Trophoblast cell (in vitro differentiated cells and primary cell): ENCODE measurements at regions not wholly inside any gene's neighbourhood (a gene's known extent, or its start where the extent isn't known, plus 50 kb on each side); places are given as distances from the start of the nearest gene placed in this dataset.

Experiments
- DNase-seq, 2 donors: peaks; one replicate each; pipeline ENCODE4 v3.0.0-alpha.2; 2016
- H2AFZ ChIP-seq: 2 replicates; pipeline ENCODE4 v1.6.1; 2013; ENCODE audit warnings: low read length, moderate library complexity, mild to moderate bottlenecking; ENCODE audit not compliant: insufficient read depth, poor library complexity
- H2AK5ac ChIP-seq: 2 replicates; pipeline ENCODE4 v1.6.1; 2013; ENCODE audit warnings: mild to moderate bottlenecking, low read length
- H2BK120ac ChIP-seq: 2 replicates; pipeline ENCODE4 v1.6.1; 2013; ENCODE audit warnings: low read length, mild to moderate bottlenecking, moderate library complexity; ENCODE audit not compliant: insufficient read depth, poor library complexity
- H2BK12ac ChIP-seq: 2 replicates; pipeline ENCODE4 v1.6.1; 2013; ENCODE audit warnings: mild to moderate bottlenecking, low read length, moderate library complexity
- H2BK5ac ChIP-seq: 2 replicates; pipeline ENCODE4 v1.6.1; 2013; ENCODE audit warnings: low read length, low read depth, moderate library complexity, mild to moderate bottlenecking; ENCODE audit not compliant: poor library complexity
- H3K14ac ChIP-seq: 2 replicates; pipeline ENCODE4 v1.6.1; 2013; ENCODE audit warnings: mild to moderate bottlenecking, low read length
- H3K18ac ChIP-seq: 2 replicates; pipeline ENCODE4 v1.6.1; 2013; ENCODE audit warnings: mild to moderate bottlenecking, low read length
- H3K23ac ChIP-seq: 2 replicates; pipeline ENCODE4 v1.6.1; 2013; ENCODE audit warnings: low read length
- H3K27ac ChIP-seq: 2 replicates; pipeline ENCODE4 v1.5.1; 2013; ENCODE audit warnings: low read depth, mild to moderate bottlenecking, inconsistent platforms, low read length, moderate library complexity
- H3K27me3 ChIP-seq: 2 replicates; pipeline ENCODE4 v1.6.1; 2013; ENCODE audit warnings: inconsistent platforms, mild to moderate bottlenecking, low read length, moderate library complexity; ENCODE audit not compliant: insufficient read depth
- H3K36me3 ChIP-seq, 2 experiments: 1 replicate in 1 of 2; 2 replicates in 1 of 2; pipeline ENCODE4 v1.6.1; 2013; ENCODE audit warnings: low read length in 2 of 2, mild to moderate bottlenecking in 2 of 2, moderate library complexity in 1 of 2; ENCODE audit not compliant: insufficient read depth in 2 of 2, control insufficient read depth in 1 of 2
- H3K4ac ChIP-seq: 2 replicates; pipeline ENCODE4 v1.6.1; 2013; ENCODE audit warnings: low read depth, mild to moderate bottlenecking, low read length, moderate library complexity
- H3K4me1 ChIP-seq, 2 experiments: 1 replicate in 1 of 2; 2 replicates in 1 of 2; pipeline ENCODE4 v1.6.1; 2013; ENCODE audit warnings: low read length in 2 of 2, mild to moderate bottlenecking in 2 of 2, moderate library complexity in 1 of 2; ENCODE audit not compliant: insufficient read depth in 2 of 2, control insufficient read depth in 1 of 2
- H3K4me2 ChIP-seq: 2 replicates; pipeline ENCODE4 v1.6.1; 2013; ENCODE audit warnings: inconsistent platforms, mild to moderate bottlenecking, low read length, moderate library complexity
- H3K4me3 ChIP-seq: 2 replicates; pipeline ENCODE4 v1.5.1; 2013; ENCODE audit warnings: mild to moderate bottlenecking, low read depth, low read length, inconsistent platforms
- H3K79me1 ChIP-seq: one replicate; pipeline ENCODE4 v1.6.1; 2013; ENCODE audit warnings: low read length
- H3K79me2 ChIP-seq: 2 replicates; pipeline ENCODE4 v1.6.1; 2013; ENCODE audit warnings: low read length, mild to moderate bottlenecking; ENCODE audit not compliant: control insufficient read depth, insufficient read depth, poor library complexity
- H3K9ac ChIP-seq: 2 replicates; pipeline ENCODE4 v1.6.1; 2013; ENCODE audit warnings: mild to moderate bottlenecking, low read length
- H3K9me3 ChIP-seq: 2 replicates; pipeline ENCODE4 v1.6.1; 2013; ENCODE audit warnings: low read depth, mild to moderate bottlenecking, control low read depth, inconsistent platforms, low read length; ENCODE audit not compliant: insufficient read depth
- H4K12ac ChIP-seq: 2 replicates; pipeline ENCODE4 v1.6.1; 2013; ENCODE audit warnings: low read depth, mild to moderate bottlenecking, low read length, moderate library complexity
- H4K8ac ChIP-seq: 2 replicates; pipeline ENCODE4 v1.6.1; 2013; ENCODE audit warnings: low read depth, mild to moderate bottlenecking, low read length, moderate library complexity
- H4K91ac ChIP-seq: one replicate; pipeline ENCODE4 v1.6.1; 2013; ENCODE audit warnings: low read depth, mild to moderate bottlenecking, low read length, moderate library complexity
- WGBS: extraction: QIAGEN DNeasy Blood & Tissue Kit; methylation state at CpG from one replicate; pipeline ENCODE4 v1.1.7; 2013; ENCODE audit warnings: missing lambda C conversion rate; ENCODE audit not compliant: insufficient read length, insufficient coverage; ENCODE audit errors: extremely low coverage; 5-methylcytosine and 5-hydroxymethylcytosine counted together

DNA sequence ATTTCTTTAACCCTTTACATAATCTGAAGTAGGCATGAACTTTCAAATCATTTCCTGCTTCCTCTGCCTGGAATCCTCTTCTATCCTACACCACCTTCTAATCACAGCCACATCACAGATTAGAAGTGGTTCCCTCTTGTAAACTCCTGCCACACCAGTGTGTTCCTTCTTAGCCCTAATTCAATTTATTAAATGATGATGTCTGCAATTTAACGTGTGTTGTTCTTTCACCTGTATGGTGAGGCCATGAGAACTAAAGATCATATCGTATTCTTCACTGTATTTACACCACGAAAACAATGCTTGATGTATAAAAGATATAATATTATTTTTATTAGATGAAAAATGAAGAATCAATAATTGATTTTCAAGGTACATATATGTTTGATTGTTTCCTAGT is 494.3 kb downstream of the EPHA4 start:
- H3K79me2 ChIP-seq = no peaks in the 10 kb centered on the region
- H3K36me3 ChIP-seq = no peaks in the 10 kb centered on the region
- H3K79me1 ChIP-seq = no peaks in the 10 kb centered on the region

DNA sequence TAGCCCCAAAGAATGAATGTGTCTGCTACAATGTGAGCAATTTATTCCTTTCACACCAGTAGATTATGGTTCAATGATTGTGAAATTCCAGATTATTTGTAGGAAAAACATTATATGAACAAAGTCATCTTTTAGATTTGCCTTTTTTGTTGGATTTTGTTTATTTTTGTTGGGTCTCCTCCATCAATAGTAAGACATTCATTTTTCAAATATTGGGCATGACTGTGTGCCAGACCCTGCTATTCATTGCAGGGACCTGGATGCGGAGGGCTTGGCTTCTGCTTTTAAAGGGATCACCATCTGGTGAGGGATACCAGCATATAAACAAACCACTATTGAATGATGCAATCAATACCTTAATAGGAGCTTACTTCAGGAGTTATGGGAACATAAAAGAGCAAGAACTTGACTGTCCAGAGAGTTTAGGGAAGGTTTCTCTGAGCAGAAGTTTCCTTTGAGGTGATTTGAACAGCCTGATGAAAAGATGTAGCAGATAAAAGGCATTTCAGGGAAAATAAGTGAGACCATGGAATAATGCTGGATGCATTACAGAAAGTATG is 486.7 kb downstream of the EPHA4 start:
- Histone ChIP-seq H3K9ac (no peak overlapping the region), H2BK5ac (no peak overlapping the region), H4K91ac (no peak overlapping the region), H2BK120ac (no peak overlapping the region), H2AFZ (no peak overlapping the region), H3K23ac (no peak overlapping the region), H2AK5ac (no peak overlapping the region), H3K27ac (no peak overlapping the region), H3K14ac (no peak overlapping the region), H3K27me3 (no peaks in the 10 kb centered on the region), H4K8ac (no peak overlapping the region), H2BK12ac (no peak overlapping the region), H3K4me3 (no peak overlapping the region), H3K18ac (no peak overlapping the region), H3K79me1 (no peaks in the 10 kb centered on the region), H3K36me3 (no peaks in the 10 kb centered on the region), H4K12ac (no peak overlapping the region), H3K9me3 (no peaks in the 10 kb centered on the region), H3K4ac (no peak overlapping the region), H3K4me2 (no peak overlapping the region), H3K4me1 (no peaks in the 10 kb centered on the region), H3K79me2 (no peaks in the 10 kb centered on the region)
- no CpG with 5 or more reads among the region's 1 CpG for WGBS
- no peak for DNase-seq

More for the DNA sequence above, 494.3 kb downstream of the EPHA4 start:
- H4K8ac ChIP-seq = no peak overlapping the region
- no peak overlapping the region for H3K18ac ChIP-seq
- H2AFZ ChIP-seq = no peak overlapping the region
- no peak overlapping the region for H3K23ac ChIP-seq
- H3K14ac ChIP-seq = no peak overlapping the region
- H3K4me2 ChIP-seq = no peak overlapping the region
- WGBS = no CpG with 5 or more reads among the region's 3 CpGs
- H3K4me3 ChIP-seq = no peak overlapping the region
- H3K27me3 ChIP-seq = no peaks in the 10 kb centered on the region
- no peak overlapping the region for H2BK12ac ChIP-seq
- H3K9me3 ChIP-seq = no peaks in the 10 kb centered on the region
- no peak overlapping the region for H3K9ac ChIP-seq
- no peak overlapping the region for H4K12ac ChIP-seq
- H3K4me1 ChIP-seq = no peaks in the 10 kb centered on the region
- no peak overlapping the region for H2BK5ac ChIP-seq
- H3K4ac ChIP-seq = no peak overlapping the region
- DNase-seq = no peak
- H3K27ac ChIP-seq = no peak overlapping the region
- no peak overlapping the region for H2AK5ac ChIP-seq
- H2BK120ac ChIP-seq = no peak overlapping the region
- no peak overlapping the region for H4K91ac ChIP-seq

DNA sequence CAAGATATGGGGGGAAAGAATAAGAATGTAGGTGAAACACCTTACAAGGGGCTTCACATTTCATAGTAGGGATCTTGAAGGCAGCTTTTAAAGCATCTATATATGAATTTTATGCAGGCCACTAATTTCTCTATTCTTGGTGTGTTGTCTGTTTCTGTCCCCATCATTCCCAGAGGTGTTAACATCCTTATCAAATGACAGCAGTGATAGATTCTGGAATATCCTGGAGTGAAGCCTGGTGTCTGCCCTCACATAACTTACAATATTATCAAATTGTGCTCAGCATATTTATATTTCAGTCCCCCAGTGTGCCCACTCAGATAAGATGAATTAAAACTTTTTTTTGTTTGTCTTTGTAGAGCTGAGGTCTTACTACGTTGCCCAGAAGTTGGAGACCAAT is 486.2 kb downstream of the EPHA4 start:
- Histone ChIP-seq H3K4me3 (no peak overlapping the region), H2BK120ac (no peak overlapping the region)
- WGBS = no CpG with 5 or more reads among the region's 1 CpG

DNA sequence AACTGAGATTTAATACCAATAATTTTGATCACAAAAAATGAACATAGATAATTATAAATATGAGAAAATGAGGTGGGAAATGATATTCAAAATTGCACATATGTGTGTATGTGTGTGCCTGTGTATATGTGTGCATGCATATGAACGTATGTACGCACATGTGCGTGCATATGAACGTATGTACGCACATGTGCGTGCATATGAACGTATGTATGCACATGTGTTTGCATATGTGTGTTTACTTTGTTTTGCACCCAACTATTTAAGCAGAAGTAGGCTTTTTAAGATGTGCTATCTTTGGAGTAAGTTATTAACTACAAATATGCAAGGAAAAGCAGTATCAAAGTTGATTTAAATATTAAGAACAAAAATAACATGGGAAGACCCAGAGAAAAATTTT is 484.3 kb downstream of the EPHA4 start:
- Histone ChIP-seq H4K12ac (no peak overlapping the region), H2BK12ac (no peak overlapping the region), H3K27me3 (no peaks in the 10 kb centered on the region), H3K9me3 (no peaks in the 10 kb centered on the region), H3K14ac (no peak overlapping the region), H2AFZ (no peak overlapping the region), H4K8ac (no peak overlapping the region), H3K23ac (no peak overlapping the region), H2BK120ac (no peak overlapping the region), H3K36me3 (no peaks in the 10 kb centered on the region), H3K79me2 (no peaks in the 10 kb centered on the region), H3K4ac (no peak overlapping the region), H3K9ac (no peak overlapping the region), H2AK5ac (no peak overlapping the region), H2BK5ac (no peak overlapping the region), H3K27ac (no peak overlapping the region), H3K18ac (no peak overlapping the region), H3K4me1 (no peaks in the 10 kb centered on the region), H3K4me2 (no peak overlapping the region), H4K91ac (no peak overlapping the region), H3K4me3 (no peak overlapping the region), H3K79me1 (no peaks in the 10 kb centered on the region)
- DNase-seq = no peak
- WGBS = no CpG with 5 or more reads among the region's 7 CpGs

More for the DNA sequence above, 486.2 kb downstream of the EPHA4 start:
- no peak overlapping the region for H2BK5ac ChIP-seq
- no peaks in the 10 kb centered on the region for H3K36me3 ChIP-seq
- no peak overlapping the region for H2AK5ac ChIP-seq
- no peaks in the 10 kb centered on the region for H3K27me3 ChIP-seq
- no peak overlapping the region for H2BK12ac ChIP-seq
- H3K14ac ChIP-seq = no peak overlapping the region
- DNase-seq = no peak
- H3K4ac ChIP-seq = no peak overlapping the region
- H3K79me1 ChIP-seq = no peaks in the 10 kb centered on the region
- H3K23ac ChIP-seq = no peak overlapping the region
- H3K4me2 ChIP-seq = no peak overlapping the region
- H2AFZ ChIP-seq = no peak overlapping the region
- H4K12ac ChIP-seq = no peak overlapping the region
- no peaks in the 10 kb centered on the region for H3K9me3 ChIP-seq
- H3K4me1 ChIP-seq = no peaks in the 10 kb centered on the region
- H3K18ac ChIP-seq = no peak overlapping the region
- H3K79me2 ChIP-seq = no peaks in the 10 kb centered on the region
- H3K9ac ChIP-seq = no peak overlapping the region
- H3K27ac ChIP-seq = no peak overlapping the region
- no peak overlapping the region for H4K91ac ChIP-seq
- no peak overlapping the region for H4K8ac ChIP-seq
